Smooth muscle cell of the brain vasculature (primary cell): ENCODE measurements at regions not wholly inside any gene's neighbourhood (a gene's known extent, or its start where the extent isn't known, plus 50 kb on each side); places are given as distances from the start of the nearest gene placed in this dataset.
"Not testable (repeated sequence)": the region's sequence is repeated elsewhere in the genome, so short reads cannot be mapped to it uniquely, and the experiment has no call there.

Source experiments
- DNase-seq: peaks from one replicate; pipeline ENCODE4 v3.0.0-alpha.2; 2012; ENCODE audit warnings: low read depth, low spot score

DNA sequence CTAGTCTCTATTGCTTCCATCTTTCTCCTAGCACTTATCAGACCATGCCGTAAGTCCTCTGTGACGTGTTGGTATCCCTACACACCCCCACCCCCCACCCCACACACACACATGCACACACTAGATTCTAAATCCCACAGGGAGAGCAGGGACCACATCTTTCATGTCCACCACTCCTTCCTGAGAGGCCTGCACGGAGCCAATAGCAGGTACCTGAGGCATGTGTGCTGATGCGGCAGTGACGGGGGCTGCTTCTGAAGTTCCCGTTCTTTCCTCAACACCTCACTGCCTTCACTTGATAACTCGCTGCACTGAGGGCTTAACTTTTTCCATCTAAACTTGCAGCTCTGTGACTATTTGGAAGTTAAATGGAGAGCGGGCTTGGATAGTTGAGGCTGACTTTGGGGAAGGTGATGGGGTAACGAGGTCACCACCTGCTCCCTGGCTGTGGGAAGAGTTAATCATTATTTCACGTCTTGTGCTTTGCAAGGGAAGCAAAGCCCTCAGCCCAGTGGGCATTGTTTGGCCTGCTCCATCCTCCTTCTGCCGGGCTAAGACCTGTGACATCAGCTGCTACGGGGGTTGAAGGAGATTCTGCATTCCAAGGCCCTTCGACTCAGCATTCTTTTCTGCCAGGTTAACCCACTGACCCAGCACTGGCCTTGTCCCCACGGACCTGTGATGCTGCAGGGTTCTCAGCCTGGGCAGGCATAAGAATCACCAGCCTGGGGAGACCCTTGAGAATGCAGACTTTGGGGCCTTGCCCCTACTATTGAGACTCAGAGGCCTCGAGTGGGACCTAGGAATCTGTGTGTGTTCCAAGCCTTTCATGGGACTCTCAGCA, 187.8 kb downstream of the ANKRD60 start:
- DNase-seq, result no peak

- no peak for DNase-seq
Observed at GRCh38 chr20:58039274-58040092, 189.0 kb downstream of the ANKRD60 start.

DNA sequence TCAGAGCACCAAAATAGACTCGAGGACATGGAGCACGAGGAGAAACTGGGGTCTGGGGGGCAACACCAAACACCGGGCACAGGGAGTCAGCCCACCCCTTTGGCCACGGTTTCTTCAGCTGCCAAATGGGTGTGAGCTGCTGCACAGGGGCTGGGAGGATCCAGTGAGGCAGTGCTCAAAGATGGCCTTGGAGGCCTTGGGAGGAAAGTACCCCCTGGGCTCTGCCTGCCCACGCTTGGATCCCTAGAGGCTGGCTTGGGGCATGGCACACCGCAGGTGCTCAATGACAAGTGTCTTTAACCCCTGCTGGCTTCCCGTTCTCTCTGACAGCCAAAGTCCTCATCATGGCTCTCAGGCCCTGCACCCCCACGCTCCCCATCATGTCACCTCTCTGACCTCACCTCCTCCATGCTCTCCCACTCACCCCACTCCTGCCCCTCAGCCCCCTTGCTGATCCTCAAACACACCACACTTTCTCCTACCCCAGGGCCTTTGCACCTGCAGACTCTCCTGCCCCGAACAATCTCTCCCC, 190.3 kb downstream of the ANKRD60 start:
- no peak for DNase-seq

GRCh38 chr20:58037631-58038030, 190.8 kb downstream of the ANKRD60 start:
- no peak for DNase-seq

DNA sequence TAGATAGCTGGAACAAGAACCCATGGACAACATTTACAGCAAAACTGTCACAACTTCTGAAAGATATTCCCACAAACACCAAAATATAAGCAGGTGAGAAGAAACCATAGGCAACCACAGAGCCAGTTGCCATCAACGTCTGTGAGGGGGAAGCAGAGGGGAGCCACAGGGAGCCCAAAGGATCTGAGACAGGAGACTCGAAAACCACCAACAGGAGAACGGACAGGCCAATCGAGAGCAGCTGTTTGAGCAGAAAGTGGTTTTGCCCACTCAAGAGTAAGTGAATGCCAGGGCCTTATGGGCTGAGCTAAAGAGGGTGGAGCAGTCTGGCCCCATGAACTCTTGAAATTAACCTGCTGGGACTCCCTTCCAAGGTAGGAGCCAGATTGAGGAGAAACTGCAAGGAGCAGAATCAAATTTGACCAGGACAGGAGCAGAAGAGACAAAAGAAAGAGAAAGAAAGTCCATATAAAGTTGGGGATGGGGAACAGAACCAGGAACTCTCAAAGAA, 195.4 kb downstream of the ANKRD60 start:
- no peak for DNase-seq

DNA sequence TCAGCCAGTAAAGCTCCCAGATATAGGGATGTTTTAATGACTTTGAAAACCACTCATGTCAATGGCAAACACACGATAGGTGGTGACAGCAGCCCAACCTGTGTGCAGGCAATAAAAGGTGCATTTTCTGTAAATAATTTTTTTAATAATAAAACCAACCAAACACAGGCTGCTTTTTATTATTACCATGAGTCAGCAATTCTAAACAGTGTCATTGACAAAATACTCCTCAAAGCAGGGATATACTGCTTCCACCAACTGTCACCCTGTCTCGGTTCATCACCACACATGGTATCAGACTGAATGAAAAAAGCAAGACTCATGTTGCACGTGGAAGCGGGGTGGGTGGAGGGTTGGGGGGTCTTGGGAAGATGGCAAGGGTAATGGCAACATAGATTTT, 195.9 kb downstream of the ANKRD60 start:
- no peak for DNase-seq

DNA sequence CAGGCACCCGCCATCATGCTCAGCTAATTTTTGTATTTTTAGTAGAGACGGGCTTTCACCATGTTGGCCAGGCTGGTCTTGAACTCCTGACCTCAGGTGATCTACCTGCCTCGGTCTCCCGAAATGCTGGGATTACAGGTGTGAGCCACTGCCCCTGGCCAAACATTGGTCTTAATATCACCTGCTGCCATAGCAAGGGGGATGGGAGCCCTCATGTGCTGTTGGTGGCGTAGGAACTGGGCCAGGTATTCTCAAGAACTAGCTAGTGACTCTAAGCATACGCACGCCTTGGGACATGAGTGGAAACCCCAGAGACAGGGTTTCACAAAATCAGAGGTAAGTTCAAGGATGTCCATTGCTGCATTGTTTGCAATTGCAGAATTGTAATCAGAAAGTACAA, 197.1 kb downstream of the ANKRD60 start:
- DNase-seq, result not testable (repeated sequence)

GRCh38 chr20:58028123-58028522, 200.3 kb downstream of the ANKRD60 start:
- no peak for DNase-seq

- no peak for DNase-seq
Observed at GRCh38 chr20:58026361-58026760, 202.1 kb downstream of the ANKRD60 start.

DNA sequence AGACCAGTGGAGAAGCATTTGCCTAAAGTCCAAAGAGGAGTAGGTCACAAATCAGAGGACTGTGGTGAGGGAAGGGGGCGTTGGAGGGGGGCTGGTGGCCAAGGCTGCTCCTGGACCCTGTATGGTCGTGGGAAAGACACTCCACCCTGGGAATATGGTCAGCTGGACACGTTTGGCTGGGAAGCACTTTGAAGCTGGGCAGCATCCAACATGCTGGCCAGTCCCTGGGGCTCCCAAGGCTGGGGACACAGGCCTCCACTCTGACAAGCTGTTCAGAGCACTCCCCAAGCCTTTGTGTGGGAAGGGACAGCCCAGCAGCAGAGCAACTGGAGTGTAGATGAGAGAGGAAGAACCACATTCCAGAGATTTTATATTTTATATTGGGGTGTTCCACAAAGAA, 203.2 kb downstream of the ANKRD60 start:
- DNase-seq, result no peak

DNA sequence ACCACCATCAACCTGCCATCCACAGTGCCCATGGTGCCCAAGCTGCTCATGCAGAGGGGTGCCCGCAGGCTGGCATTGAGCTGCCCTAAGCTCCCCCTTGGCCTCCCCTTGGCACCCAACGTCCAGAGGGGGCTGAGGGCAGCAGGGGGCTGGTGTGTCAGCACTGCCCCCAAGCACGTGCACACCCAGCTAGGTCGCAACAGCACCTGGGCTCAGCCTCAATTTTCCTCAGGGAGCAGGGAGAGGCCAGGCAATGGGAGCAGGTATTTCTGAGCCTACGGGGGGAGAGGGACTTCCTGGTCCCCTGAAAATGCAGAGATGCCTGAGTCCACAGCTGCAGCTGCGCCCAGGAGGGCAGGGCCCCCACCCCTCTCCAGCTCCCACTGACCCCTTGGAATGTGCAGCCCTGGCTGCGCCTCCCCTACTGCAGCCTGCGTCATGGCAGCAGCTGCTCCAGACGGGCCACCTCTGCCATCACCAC, 204.2 kb downstream of the ANKRD60 start:
- no peak for DNase-seq

GRCh38 chr20:58023781-58024180, 204.7 kb downstream of the ANKRD60 start:
- DNase-seq, result no peak

- DNase-seq, result no peak
Observed at GRCh38 chr20:58023346-58023745, 205.1 kb downstream of the ANKRD60 start.

DNA sequence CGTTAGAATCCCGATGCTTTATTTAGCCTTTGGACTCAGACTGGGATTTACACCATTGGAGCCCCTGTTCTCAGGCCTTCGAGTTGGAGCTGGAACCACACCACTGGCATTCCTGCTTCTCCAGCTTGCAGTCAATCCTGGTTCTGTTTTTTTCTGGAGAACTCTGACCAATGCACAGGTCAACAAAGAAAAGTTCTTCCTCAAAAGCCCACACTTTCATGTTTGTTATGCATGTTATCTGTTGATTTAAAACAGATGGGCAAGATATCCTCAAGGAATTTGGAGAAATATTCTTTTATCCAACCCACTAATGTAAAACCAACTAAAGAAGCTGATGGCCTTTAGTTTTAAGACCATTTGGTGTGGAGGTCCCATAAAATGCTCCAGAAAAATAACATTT, 205.7 kb downstream of the ANKRD60 start:
- DNase-seq, result no peak

GRCh38 chr20:58021481-58021880, 207.0 kb downstream of the ANKRD60 start:
- no peak for DNase-seq

GRCh38 chr20:58020656-58021454, 207.6 kb downstream of the ANKRD60 start:
- no peak for DNase-seq

GRCh38 chr20:58019850-58020625, 208.4 kb downstream of the ANKRD60 start:
- DNase-seq, result no peak

DNA sequence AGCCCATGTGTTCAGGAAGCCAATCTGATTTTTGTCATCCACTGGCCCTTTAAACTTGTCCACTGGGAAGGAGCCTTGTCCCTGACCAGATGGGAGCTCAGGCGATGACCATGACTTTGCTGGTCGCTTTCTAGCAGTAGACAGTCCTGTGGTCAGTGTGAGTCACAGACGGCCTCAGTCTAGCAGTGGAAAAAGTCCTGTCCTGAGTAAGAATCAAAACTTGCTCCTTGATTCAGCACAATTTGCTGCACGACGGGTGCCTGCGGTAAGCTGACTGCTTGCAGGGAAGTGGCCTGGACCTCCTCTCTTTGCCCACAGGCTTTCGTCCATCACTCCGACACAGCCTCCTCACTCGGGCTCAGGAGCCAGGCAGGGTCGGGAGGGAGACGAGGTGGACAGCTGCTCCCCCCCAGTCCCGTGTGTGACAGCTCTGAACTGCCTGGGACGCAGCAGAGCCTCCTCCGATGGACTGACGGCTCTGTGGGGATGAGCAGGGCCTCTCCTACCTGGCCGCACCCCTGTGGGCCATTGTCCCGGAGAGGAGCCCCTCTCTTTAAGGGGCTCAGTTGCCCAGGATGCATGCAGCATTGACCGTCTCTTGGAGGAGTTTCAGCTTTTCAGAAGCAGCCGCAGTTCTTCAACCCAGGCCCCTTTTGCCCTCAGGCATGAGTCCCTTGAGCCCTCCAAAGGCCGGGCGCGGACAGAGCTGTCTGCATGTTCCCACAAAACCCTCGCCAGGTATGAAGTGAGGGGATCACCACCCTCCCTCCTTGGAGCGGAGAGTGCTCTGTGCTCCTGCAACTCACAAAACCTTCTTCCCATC, 209.2 kb downstream of the ANKRD60 start:
- DNase-seq, result no peak

GRCh38 chr20:58018590-58018989, 209.9 kb downstream of the ANKRD60 start:
- DNase-seq, result no peak
